SK-N-SH (cell line): ENCODE measurements at regions not wholly inside any gene's neighbourhood (a gene's known extent, or its start where the extent isn't known, plus 50 kb on each side); places are given as distances from the start of the nearest gene placed in this dataset.

Experiments
- CTCF ChIP-seq: fragments of 200-600 bp; sonication (generic); IDR thresholded peaks from 2 replicates; pipeline ENCODE4 v1.6.1; 2017; ENCODE audit warnings: antibody characterized with exemption, mild to moderate bottlenecking, moderate library complexity
- ELF1 ChIP-seq: IDR thresholded peaks from 2 replicates; pipeline ENCODE4 v1.4.0; 2012
- FOXJ3 ChIP-seq: sonication (generic); formaldehyde crosslinking; IDR thresholded peaks from 2 replicates; pipeline ENCODE4 v1.5.1; 2020; ENCODE audit warnings: mild to moderate bottlenecking, missing genetic modification reagents
- JUND ChIP-seq: IDR thresholded peaks from 2 replicates; pipeline ENCODE4 v1.4.0; 2012
- RFX5 ChIP-seq: IDR thresholded peaks from 2 replicates; pipeline ENCODE4 v1.6.1; 2012; ENCODE audit warnings: mild to moderate bottlenecking, improper control_type of control experiment, low read length
- YY1 ChIP-seq: IDR thresholded peaks from 2 replicates; pipeline ENCODE4 v1.4.0; 2012; ENCODE audit warnings: low read depth, mild to moderate bottlenecking

DNA sequence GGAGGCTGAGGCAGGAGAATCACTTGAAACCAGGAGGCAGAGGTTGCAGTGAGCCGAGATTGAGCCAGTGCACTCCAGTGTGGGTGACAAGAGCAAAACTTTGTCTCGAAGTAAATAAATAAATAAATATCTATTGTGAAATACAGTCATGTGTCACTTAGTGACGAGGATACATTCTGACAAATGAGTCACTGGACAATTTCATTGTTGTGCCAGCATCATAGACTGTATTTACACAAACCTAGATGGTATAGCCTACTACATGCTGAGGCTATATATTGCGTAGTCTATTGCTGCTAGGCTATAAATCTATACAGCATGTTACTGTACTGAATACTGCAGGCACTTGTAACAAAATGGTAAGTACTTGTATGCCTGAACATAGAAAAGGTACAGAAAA is 61.1 kb upstream of the CCL21 start:
- TF ChIP-seq CTCF (no peak), FOXJ3 (CRISPR knock-in tag) (no peak), RFX5 (no peak), JUND (no peak), ELF1 (no peak), YY1 (no peak)
